ENCODE measurements at regions not wholly inside any gene's neighbourhood (a gene's known extent, or its start where the extent isn't known, plus 50 kb on each side); places are given as distances from the start of the nearest gene placed in this dataset.

DNA sequence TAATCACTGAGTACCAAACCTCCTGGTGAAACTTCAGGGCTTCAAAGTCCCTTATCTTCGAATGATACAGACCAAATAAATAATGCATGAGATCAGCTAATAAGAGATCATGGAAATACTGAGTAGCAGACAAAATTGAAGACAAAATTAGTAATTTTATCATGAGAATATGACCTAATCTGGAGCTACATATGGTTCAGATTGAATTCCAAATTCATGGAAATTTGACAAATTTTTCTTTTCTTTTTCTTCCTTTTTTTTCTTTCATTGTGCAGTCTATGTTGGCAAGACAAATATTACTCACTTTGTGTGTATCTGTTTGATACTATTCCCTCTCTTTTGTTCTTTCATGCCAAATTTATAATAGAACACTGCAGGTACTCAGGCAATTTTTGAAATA is 218.1 kb upstream of the KCNJ16 start:
- no peak for DNase-seq

- no peak for DNase-seq
Observed at GRCh38 chr17:69857412-69857835, 217.6 kb upstream of the KCNJ16 start.

DNA sequence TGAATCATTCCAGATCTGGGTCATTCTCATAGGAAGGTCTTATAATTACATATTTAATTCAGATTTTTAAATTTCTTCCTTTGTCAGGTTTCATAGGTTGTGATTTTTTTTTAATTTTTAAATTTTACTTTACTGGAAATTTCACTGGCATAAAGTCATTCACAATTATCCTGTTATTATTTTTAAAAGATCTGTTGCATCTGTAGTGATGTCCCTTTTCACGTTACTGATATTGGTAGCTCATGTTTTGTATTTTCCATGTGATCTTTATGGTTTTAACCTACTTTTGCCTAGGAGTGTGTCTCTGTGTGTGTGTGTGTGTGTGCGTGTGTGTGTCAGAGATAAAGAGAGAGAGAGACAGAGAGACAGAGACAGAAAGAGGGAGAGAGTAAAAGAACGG is 216.6 kb upstream of the KCNJ16 start:
- no peak for DNase-seq

- no peak for DNase-seq
Observed at GRCh38 chr17:69860142-69860680, 214.8 kb upstream of the KCNJ16 start.

- DNase-seq: no peak
Observed at GRCh38 chr17:69864462-69864861, 210.6 kb upstream of the KCNJ16 start.

- no peak for DNase-seq
Observed at GRCh38 chr17:69869667-69870066, 205.4 kb upstream of the KCNJ16 start.

DNA sequence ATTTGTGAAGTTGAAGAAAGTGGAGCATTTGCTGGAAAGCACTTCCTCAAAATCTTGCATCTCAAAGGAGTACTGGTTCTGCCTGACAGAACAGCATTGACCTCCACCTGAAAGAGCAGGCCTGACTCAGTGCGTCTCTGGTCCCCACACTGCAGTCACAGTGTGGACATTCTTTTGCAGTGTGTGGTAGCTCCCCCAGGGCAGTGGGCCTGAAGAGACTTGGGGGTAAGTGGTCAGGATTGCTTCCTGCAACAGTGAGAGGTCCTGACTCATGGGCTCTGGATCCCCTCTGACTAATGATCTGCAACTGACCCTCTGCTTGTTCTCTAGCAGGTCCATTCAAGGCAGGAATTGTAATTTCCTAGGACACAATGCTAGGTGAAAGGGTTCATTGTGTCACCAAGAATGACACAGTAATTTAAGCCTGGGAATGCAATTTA is 204.9 kb upstream of the KCNJ16 start:
- no peak for DNase-seq

DNA sequence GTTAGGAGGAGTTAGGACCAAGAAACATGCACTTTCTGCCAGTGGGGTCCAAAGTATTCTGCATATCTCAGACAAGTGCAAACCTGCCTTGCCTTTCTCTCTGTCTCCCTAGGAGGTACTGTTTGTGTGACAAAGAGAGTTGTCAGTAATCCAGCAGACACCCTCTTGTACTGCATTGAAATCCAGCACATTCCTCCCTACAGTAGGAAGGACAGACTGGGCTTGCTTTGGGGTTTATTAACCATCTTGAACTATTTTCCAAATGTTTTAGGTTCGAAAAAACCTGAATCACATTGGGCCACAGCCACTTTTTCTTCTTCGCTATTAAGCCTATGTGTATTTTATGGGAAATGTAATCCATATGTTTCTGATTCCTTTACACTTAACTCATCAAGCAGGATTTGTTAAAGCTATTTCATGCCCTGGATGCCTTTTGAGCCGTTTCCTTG is 204.2 kb upstream of the KCNJ16 start:
- DNase-seq: no peak

- no peak for DNase-seq
Observed at GRCh38 chr17:69871318-69871717, 203.7 kb upstream of the KCNJ16 start.

- DNase-seq: no peak
Observed at GRCh38 chr17:69872675-69873262, 202.3 kb upstream of the KCNJ16 start.

DNA sequence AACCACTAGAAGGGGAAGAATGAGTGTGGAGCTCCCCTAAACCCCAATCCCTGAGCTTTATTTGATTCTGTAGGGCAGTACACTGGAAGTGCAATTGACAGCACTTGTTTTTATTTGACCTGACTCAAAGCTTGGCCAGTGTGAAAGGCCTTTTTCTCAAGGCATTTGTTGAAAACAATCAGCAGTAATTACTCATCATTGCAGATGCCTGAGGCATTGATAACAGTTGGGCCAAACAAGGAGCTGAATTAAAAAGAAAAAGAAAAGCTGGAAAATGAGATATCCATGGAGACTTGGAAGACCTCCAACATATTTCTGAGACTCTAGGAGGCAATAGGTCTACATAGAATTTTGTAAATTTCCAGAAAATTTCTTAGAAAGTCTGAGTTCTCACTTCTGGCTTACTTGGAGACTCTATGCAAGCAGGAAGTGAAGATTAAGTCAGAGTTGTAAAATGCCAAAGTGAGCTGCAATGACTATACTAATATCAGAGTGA is 200.8 kb upstream of the KCNJ16 start:
- no peak for DNase-seq

- no peak for DNase-seq
Observed at GRCh38 chr17:69876757-69877156, 198.3 kb upstream of the KCNJ16 start.

GRCh38 chr17:69878661-69879060 is 196.4 kb upstream of the KCNJ16 start:
- DNase-seq: no peak

DNA sequence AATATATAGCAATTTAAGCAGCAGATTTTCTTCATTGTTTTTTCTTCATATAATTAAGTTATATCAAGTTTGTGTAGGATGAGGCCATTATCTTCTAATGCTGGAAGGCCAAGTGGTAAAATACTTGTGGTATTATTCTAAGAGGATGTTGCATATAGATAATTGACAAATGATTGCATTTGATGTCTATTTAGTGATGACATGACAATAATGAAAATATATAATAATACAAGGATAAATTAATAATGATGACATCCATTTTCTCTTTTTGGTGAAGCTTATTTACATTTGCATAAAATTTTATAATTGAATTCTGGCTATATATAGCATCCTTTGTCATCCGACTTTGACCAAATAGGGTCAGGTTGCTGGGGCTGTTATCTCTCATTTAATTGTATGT is 195.4 kb upstream of the KCNJ16 start:
- DNase-seq: no peak

DNA sequence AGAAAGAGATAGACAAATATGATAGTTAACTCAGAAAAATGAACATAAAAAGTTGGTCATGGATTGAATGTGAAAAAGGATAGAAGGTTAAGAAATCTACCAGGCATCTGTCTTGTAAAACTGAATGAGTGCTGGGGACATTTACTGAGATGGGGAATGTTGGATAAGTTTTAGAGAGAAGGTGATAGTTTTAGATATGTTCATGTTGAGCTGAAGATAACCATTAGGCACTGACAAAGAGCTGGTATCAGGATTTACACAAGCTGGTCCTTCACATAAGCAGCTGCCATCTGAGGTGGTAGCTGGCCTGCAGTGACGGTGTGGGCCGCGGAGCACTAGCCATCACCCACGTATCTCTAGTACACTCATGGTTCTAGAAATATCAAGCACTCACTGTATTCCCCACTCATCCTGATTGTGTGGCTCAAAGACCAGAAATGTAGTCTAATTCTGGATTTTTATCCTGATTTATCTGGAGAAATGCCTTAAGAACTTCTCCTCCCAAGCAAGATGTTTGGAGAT is 194.4 kb upstream of the KCNJ16 start:
- no peak for DNase-seq

- no peak for DNase-seq
Observed at GRCh38 chr17:69882281-69882680, 192.7 kb upstream of the KCNJ16 start.

GRCh38 chr17:69883120-69883519 is 191.9 kb upstream of the KCNJ16 start:
- no peak for DNase-seq

DNA sequence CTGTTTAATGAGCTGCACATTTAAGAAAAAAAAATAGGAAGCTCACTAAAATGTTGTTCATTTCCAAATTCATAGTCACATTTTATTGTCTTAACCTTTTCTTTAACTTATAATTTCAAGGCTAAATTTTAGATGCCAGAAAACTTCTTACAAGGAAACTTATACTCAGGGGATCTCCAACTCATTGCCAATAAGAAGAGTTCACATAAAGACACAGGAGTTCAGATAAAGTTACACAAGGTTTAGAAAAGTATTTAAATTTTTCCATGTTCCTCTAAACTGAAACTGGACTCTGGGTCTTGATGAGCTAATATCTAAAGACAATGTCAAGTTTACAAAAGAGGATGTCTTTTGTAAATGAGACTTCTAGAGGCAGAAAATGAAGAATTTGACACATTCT is 190.7 kb upstream of the KCNJ16 start:
- DNase-seq: no peak

DNA sequence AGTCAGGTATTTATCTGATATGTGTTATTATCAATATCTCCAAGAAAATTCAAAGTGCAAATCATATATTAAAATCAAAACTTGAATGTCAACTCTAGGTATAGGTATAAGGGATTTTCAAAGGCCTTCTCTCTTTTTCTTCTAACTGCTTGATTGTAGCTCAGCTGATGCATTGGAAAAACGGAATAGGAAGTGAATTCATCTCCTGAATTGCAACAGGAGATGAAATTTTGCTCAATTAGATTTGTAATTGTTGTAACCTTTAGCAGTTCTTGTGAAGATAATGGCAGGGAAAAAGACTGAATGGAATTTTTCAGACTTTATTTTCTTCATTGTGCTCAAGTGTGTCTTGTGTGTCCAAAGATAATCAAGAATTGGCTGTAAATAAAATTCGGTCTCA is 190.2 kb upstream of the KCNJ16 start:
- no peak for DNase-seq

- DNase-seq: no peak
Observed at GRCh38 chr17:69898601-69899000, 176.4 kb upstream of the KCNJ16 start.

DNA sequence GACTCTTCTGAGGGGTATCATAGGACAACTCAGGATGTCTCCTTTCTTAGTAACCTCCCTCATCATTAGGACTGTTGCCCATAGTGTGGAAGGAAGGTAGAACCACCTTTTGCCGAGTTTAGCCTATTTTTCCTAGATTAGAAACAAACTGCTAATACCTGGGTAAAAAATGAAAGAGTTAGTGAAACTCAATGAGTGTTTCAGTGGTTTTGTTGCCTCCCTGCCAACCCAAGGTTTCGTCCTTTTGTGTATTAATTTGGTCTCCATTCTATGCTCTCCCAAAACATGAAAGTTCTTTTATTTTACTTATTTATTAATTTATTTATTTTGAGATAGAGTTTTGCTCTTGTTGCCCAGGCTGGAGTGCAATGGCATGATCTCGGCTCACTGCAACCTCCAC is 174.9 kb upstream of the KCNJ16 start:
- DNase-seq: no peak

GRCh38 chr17:69900829-69901228 is 174.2 kb upstream of the KCNJ16 start:
- no peak for DNase-seq

- no peak for DNase-seq
Observed at GRCh38 chr17:69906306-69906705, 168.7 kb upstream of the KCNJ16 start.

GRCh38 chr17:69907132-69907847 is 167.7 kb upstream of the KCNJ16 start:
- no peak for DNase-seq

Data from activated CD4-positive, alpha-beta T cell treated with anti-CD3 and anti-CD28 coated beads, Interleukin-2, amount 50 U/mL, for 16 hours (primary cell).